Astrocyte of the spinal cord (primary cell): ENCODE measurements at regions not wholly inside any gene's neighbourhood (a gene's known extent, or its start where the extent isn't known, plus 50 kb on each side); places are given as distances from the start of the nearest gene placed in this dataset.
"Not testable (repeated sequence)": the region's sequence is repeated elsewhere in the genome, so short reads cannot be mapped to it uniquely, and the experiment has no call there.

Experiments
- DNase-seq: peaks from one replicate; pipeline ENCODE4 v3.0.0; 2011; ENCODE audit warnings: low read depth, low spot score
- H3K4me3 ChIP-seq: 2 replicates; pipeline ENCODE4 v1.5.1; 2011; ENCODE audit warnings: low read depth, mild to moderate bottlenecking, low read length, moderate library complexity
- CTCF ChIP-seq: IDR thresholded peaks from 2 replicates; pipeline ENCODE4 v1.5.1; 2012; ENCODE audit warnings: low read depth, mild to moderate bottlenecking, low read length, inconsistent platforms
- in situ Hi-C: cut with HindIII; loops from 2 replicates; pipeline ENCODE4 v1.10.0; 2017; ENCODE audit warnings: low sequenced_read_pairs

- no peak overlapping the region for H3K4me3 ChIP-seq
- DNase-seq: no peak
- TF ChIP-seq CTCF: no peak
- in situ Hi-C loops: no loop called here
Measured at GRCh38 chr2:192687015-192687414, 492.3 kb upstream of the TMEFF2 start.

- in situ Hi-C loops, DNase-seq, H3K4me3 ChIP-seq: not testable (repeated sequence)
Measured at GRCh38 chr2:192682511-192682910, 487.8 kb upstream of the TMEFF2 start.

GRCh38 chr2:192675681-192676080 lies 480.9 kb upstream of the TMEFF2 start:
- no peak for TF ChIP-seq CTCF
- DNase-seq: peak; percentile 7
- no peak overlapping the region for H3K4me3 ChIP-seq
- in situ Hi-C loops: no loop called here

- H3K4me3 ChIP-seq: no peak overlapping the region
- in situ Hi-C loops: no loop called here
- DNase-seq: no peak
- TF ChIP-seq CTCF: no peak
Measured at GRCh38 chr2:192669505-192670091, 474.9 kb upstream of the TMEFF2 start.

- H3K4me3 ChIP-seq, DNase-seq, in situ Hi-C loops: not testable (repeated sequence)
Measured at GRCh38 chr2:192660555-192660954, 465.8 kb upstream of the TMEFF2 start.

GRCh38 chr2:192657362-192657761 lies 462.6 kb upstream of the TMEFF2 start:
- no peak overlapping the region for H3K4me3 ChIP-seq
- in situ Hi-C loops: no loop called here
- no peak for DNase-seq
- TF ChIP-seq CTCF: no peak

GRCh38 chr2:192655916-192656315 lies 461.2 kb upstream of the TMEFF2 start:
- TF ChIP-seq CTCF: no peak
- in situ Hi-C loops: no loop called here
- no peak overlapping the region for H3K4me3 ChIP-seq
- DNase-seq: no peak
